Thyroid gland (tissue), 4 donors: ENCODE measurements at regions not wholly inside any gene's neighbourhood (a gene's known extent, or its start where the extent isn't known, plus 50 kb on each side); places are given as distances from the start of the nearest gene placed in this dataset.

Source experiments
- DNase-seq, 2 donors: peaks; one replicate each; pipeline ENCODE4 v3.0.0-alpha.2; 2019
- H3K27ac ChIP-seq, 3 donors: fragments of 200-600 bp; sonication (generic); 1 replicate in 2 of 3; 2 replicates in 1 of 3; pipeline ENCODE4 v1.5.1; 2016 to 2019; ENCODE audit warnings: mild to moderate bottlenecking in 1 of 3, moderate library complexity in 1 of 3
- H3K27me3 ChIP-seq: fragments of 200-600 bp; sonication (generic); one replicate; pipeline ENCODE4 v1.5.1; 2019
- H3K36me3 ChIP-seq, 2 donors: fragments of 200-600 bp; sonication (generic); one replicate each; pipeline ENCODE4 v1.5.1; 2016 to 2019
- H3K4me1 ChIP-seq, 2 donors: fragments of 200-600 bp; sonication (generic); one replicate each; pipeline ENCODE4 v1.5.1; 2017 to 2019
- H3K4me3 ChIP-seq, 3 donors: fragments of 200-600 bp; sonication (generic); replicated peaks in 1 of 3; 1 replicate in 2 of 3; 2 replicates in 1 of 3; pipeline ENCODE4 v1.5.1; 2016; ENCODE audit warnings: mild to moderate bottlenecking in 1 of 3
- H3K9me3 ChIP-seq: fragments of 200-600 bp; sonication (generic); one replicate; pipeline ENCODE4 v1.5.1; 2017
- CTCF ChIP-seq, 6 experiments: fragments of 200-600 bp in 3 of 6; fragments of 450-650 bp in 3 of 6; sonication (generic) in 3 of 6; IDR thresholded peaks; one replicate each; pipeline ENCODE4 v1.5.1; 2016 to 2019; ENCODE audit warnings: antibody characterized with exemption in 6 of 6, mild to moderate bottlenecking in 2 of 6, inconsistent platforms in 1 of 6, moderate library complexity in 1 of 6
- POLR2A ChIP-seq, 2 donors: fragments of 450-650 bp; IDR thresholded peaks; one replicate each; pipeline ENCODE4 v1.6.1; 2017; ENCODE audit warnings: antibody characterized with exemption in 2 of 2, mild to moderate bottlenecking in 2 of 2, moderate library complexity in 1 of 2
- WGBS, 2 donors: methylation state at CpG; one replicate each; pipeline ENCODE4 v1.1.5; 2017; 5-methylcytosine and 5-hydroxymethylcytosine counted together
- intact Hi-C: fragments of 100-400 bp; cut with DNase I; formaldehyde crosslinking; loops from one replicate; pipeline ENCODE4 v1.15.1; 2023

DNA sequence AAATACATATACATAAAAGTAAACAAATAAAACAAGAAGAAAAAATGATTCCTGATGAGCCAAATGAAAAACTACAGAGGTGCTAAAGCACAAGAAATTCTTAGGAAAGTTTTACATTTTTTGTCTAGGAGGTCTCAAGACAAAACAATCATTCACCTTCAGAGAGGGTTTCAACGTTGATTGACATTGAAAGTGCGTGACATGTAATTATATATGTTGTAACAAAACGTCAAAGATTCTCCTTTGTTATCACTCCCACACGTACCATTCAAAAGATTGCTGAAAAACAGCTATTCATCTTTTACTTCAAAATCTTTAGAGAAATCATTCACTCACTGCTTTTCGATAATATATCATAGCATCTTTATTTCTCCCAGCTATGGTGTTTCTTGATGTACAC, 375.9 kb downstream of the NEBL start:
- TF ChIP-seq POLR2A (IDR thresholded peaks at IDR 0.05) (no peak), CTCF (IDR thresholded peaks at IDR 0.05) (no peak)
- no peaks in the 10 kb centered on the region for H3K9me3 ChIP-seq
- H3K4me3 ChIP-seq = no peak overlapping the region
- 94% methylated on average over 5 of the region's 5 CpGs for WGBS, 2 donors
- no peak for DNase-seq
- intact Hi-C loops = no loop called here
- H3K27me3 ChIP-seq = no peaks in the 10 kb centered on the region
- no peak overlapping the region for H3K27ac ChIP-seq
- no peaks in the 10 kb centered on the region for H3K4me1 ChIP-seq
- no peaks in the 10 kb centered on the region for H3K36me3 ChIP-seq

GRCh38 chr10:20515654-20516053, 381.5 kb downstream of the NEBL start:
- H3K27me3 ChIP-seq = no peaks in the 10 kb centered on the region
- no peaks in the 10 kb centered on the region for H3K4me1 ChIP-seq
- intact Hi-C loops = no loop called here
- DNase-seq = no peak
- H3K4me3 ChIP-seq = no peak overlapping the region
- H3K9me3 ChIP-seq = no peaks in the 10 kb centered on the region
- WGBS, 2 donors = 85 to 95% methylated on average over 3 of the region's 3 CpGs
- H3K27ac ChIP-seq = no peak overlapping the region
- TF ChIP-seq POLR2A (IDR thresholded peaks at IDR 0.05) (no peak), CTCF (IDR thresholded peaks at IDR 0.05) (no peak)
- H3K36me3 ChIP-seq = no peaks in the 10 kb centered on the region

DNA sequence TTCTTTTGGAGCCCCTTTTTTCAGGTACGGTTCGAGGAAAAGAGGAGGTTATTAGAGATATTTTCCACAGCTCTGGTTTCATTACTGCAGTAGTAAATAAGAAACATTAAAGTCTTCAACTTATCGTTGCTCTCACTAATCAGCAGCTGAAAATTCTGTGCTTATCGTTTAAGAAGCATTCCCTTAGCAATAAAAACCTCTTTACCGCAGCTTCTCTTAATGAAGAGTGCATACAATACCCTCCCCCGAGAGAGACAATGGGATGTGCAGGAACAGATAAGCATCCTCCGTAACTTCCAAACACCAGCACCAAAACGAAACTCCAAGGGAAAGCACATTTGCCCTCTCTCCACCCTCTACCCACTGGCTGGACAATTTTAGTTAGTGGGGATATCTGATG, 384.5 kb downstream of the NEBL start:
- no peak for DNase-seq
- H3K4me1 ChIP-seq = no peaks in the 10 kb centered on the region
- WGBS, 2 donors = 68 to 78% methylated on average over 8 of the region's 8 CpGs
- H3K27ac ChIP-seq = no peak overlapping the region
- intact Hi-C loops = no loop called here
- H3K4me3 ChIP-seq = no peak overlapping the region
- H3K9me3 ChIP-seq = no peaks in the 10 kb centered on the region
- no peaks in the 10 kb centered on the region for H3K27me3 ChIP-seq
- TF ChIP-seq CTCF (IDR thresholded peaks at IDR 0.05) (no peak), POLR2A (IDR thresholded peaks at IDR 0.05) (no peak)
- no peaks in the 10 kb centered on the region for H3K36me3 ChIP-seq

DNA sequence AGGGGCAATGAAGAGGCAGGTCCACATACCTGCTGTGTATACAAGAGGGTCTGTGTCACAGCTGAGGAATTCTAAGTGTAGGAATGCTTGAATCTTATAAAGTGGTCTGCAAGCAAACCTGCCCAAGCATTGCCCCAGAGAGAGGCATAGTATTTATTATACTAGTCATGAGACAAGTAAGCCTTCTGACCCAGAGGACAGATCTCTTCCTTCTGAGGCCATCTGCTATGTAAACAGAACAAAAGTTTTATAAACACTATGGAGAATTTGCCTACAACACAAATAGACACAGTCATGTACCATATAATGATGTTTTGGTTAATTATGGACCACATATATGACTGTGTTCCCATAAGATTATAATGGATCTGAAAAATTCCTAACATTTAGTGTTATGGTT, 388.2 kb downstream of the NEBL start:
- intact Hi-C loops = no loop called here
- Histone ChIP-seq H3K27me3 (no peaks in the 10 kb centered on the region), H3K4me1 (no peaks in the 10 kb centered on the region), H3K9me3 (no peaks in the 10 kb centered on the region), H3K36me3 (no peaks in the 10 kb centered on the region), H3K27ac (no peak overlapping the region), H3K4me3 (no peak overlapping the region)
- TF ChIP-seq POLR2A (IDR thresholded peaks at IDR 0.05) = no peak
- DNase-seq = no peak

GRCh38 chr10:20502903-20503585, 394.1 kb downstream of the NEBL start:
- Histone ChIP-seq H3K27ac (no peak overlapping the region), H3K4me3 (no peak overlapping the region), H3K27me3 (no peaks in the 10 kb centered on the region), H3K9me3 (no peaks in the 10 kb centered on the region), H3K4me1 (no peaks in the 10 kb centered on the region), H3K36me3 (no peaks in the 10 kb centered on the region)
- WGBS, 2 donors = 62 to 69% methylated on average over 5 of the region's 5 CpGs
- DNase-seq = no peak
- intact Hi-C loops = no loop called here
- TF ChIP-seq CTCF (IDR thresholded peaks at IDR 0.05) (no peak), POLR2A (IDR thresholded peaks at IDR 0.05) (no peak)

GRCh38 chr10:20494474-20494873, 402.6 kb downstream of the NEBL start:
- TF ChIP-seq POLR2A (IDR thresholded peaks at IDR 0.05) = no peak
- no peak for TF ChIP-seq CTCF (IDR thresholded peaks at IDR 0.05)
- H3K4me1 ChIP-seq = no peaks in the 10 kb centered on the region
- WGBS, 2 donors = 69 to 80% methylated on average over 1 of the region's 1 CpG
- H3K36me3 ChIP-seq = no peaks in the 10 kb centered on the region
- no peak for DNase-seq
- no peak overlapping the region for H3K4me3 ChIP-seq
- H3K9me3 ChIP-seq = no peaks in the 10 kb centered on the region
- no peaks in the 10 kb centered on the region for H3K27me3 ChIP-seq
- intact Hi-C loops = no loop called here
- H3K27ac ChIP-seq = no peak overlapping the region
